Glutamatergic neuron (in vitro differentiated cells): ENCODE measurements at regions not wholly inside any gene's neighbourhood (a gene's known extent, or its start where the extent isn't known, plus 50 kb on each side); places are given as distances from the start of the nearest gene placed in this dataset.
"Not testable (repeated sequence)": the region's sequence is repeated elsewhere in the genome, so short reads cannot be mapped to it uniquely, and the experiment has no call there.

Experiments used
- DNase-seq: peaks from one replicate; pipeline ENCODE4 v3.0.0; 2022
- H3K27ac Mint-ChIP-seq: one replicate; pipeline ENCODE4 v1.8.0; 2020; ENCODE audit warnings: mild to moderate bottlenecking, mixed read lengths, inconsistent platforms; ENCODE audit not compliant: unreplicated experiment
- H3K27me3 Mint-ChIP-seq: one replicate; pipeline ENCODE4 v1.8.0; 2020; ENCODE audit warnings: mild to moderate bottlenecking, moderate library complexity, mixed read lengths, inconsistent platforms; ENCODE audit not compliant: unreplicated experiment
- H3K36me3 Mint-ChIP-seq: one replicate; pipeline ENCODE4 v1.8.0; 2020; ENCODE audit warnings: mild to moderate bottlenecking, mixed read lengths, inconsistent platforms; ENCODE audit not compliant: unreplicated experiment
- H3K4me1 Mint-ChIP-seq: one replicate; pipeline ENCODE4 v1.8.0; 2020; ENCODE audit warnings: mild to moderate bottlenecking, low read depth, mixed read lengths, inconsistent platforms; ENCODE audit not compliant: unreplicated experiment
- H3K4me3 Mint-ChIP-seq: one replicate; pipeline ENCODE4 v1.8.0; 2020; ENCODE audit warnings: mild to moderate bottlenecking, mixed read lengths, inconsistent platforms; ENCODE audit not compliant: unreplicated experiment
- H3K9me3 Mint-ChIP-seq: one replicate; pipeline ENCODE4 v1.8.0; 2020; ENCODE audit warnings: mild to moderate bottlenecking, moderate library complexity, mixed read lengths, inconsistent platforms; ENCODE audit not compliant: unreplicated experiment
- CTCF ChIP-seq: fragments of 200-600 bp; sonication (generic); IDR thresholded peaks from one replicate; pipeline ENCODE4 v1.5.0; 2021; ENCODE audit not compliant: partially characterized antibody, unreplicated experiment

- DNase-seq: no peak
- Mint-ChIP-seq H3K4me1 (no peaks in the 10 kb centered on the region), H3K27me3 (peaks cover 5% of the 10 kb centered on the region), H3K36me3 (no peaks in the 10 kb centered on the region), H3K27ac (no peak overlapping the region), H3K4me3 (no peak overlapping the region), H3K9me3 (peaks cover 1% of the 10 kb centered on the region)
- TF ChIP-seq CTCF: no peak
These were observed 1488.1 kb downstream of the OTOL1 start for GRCh38 chr3:162984746-162985145.

- not testable (repeated sequence) for H3K9me3 Mint-ChIP-seq, H3K27me3 Mint-ChIP-seq, H3K36me3 Mint-ChIP-seq, DNase-seq, H3K4me1 Mint-ChIP-seq, H3K4me3 Mint-ChIP-seq, H3K27ac Mint-ChIP-seq
These were observed 1490.6 kb downstream of the OTOL1 start for GRCh38 chr3:162987085-162987794.

- TF ChIP-seq CTCF: no peak
- no peak for DNase-seq
- no peaks in the 10 kb centered on the region for H3K4me1 Mint-ChIP-seq
- no peaks in the 10 kb centered on the region for H3K36me3 Mint-ChIP-seq
- H3K27ac Mint-ChIP-seq: no peak overlapping the region
- peaks cover 3% of the 10 kb centered on the region for H3K9me3 Mint-ChIP-seq
- peaks cover 3% of the 10 kb centered on the region for H3K27me3 Mint-ChIP-seq
- no peak overlapping the region for H3K4me3 Mint-ChIP-seq
These were observed 1496.1 kb downstream of the OTOL1 start for GRCh38 chr3:162992741-162993140.

- H3K36me3 Mint-ChIP-seq: no peaks in the 10 kb centered on the region
- no peak for TF ChIP-seq CTCF
- H3K4me1 Mint-ChIP-seq: no peaks in the 10 kb centered on the region
- H3K4me3 Mint-ChIP-seq: no peak overlapping the region
- peaks cover 1% of the 10 kb centered on the region for H3K9me3 Mint-ChIP-seq
- no peak overlapping the region for H3K27ac Mint-ChIP-seq
- no peak for DNase-seq
- H3K27me3 Mint-ChIP-seq: no peaks in the 10 kb centered on the region
These were observed 1497.6 kb downstream of the OTOL1 start for GRCh38 chr3:162994165-162994564.

GRCh38 chr3:162996368-162996767 is 1499.8 kb downstream of the OTOL1 start:
- H3K36me3 Mint-ChIP-seq: no peaks in the 10 kb centered on the region

More at GRCh38 chr3:162996368-162996767, 1499.8 kb downstream of the OTOL1 start:
- H3K4me1 Mint-ChIP-seq: no peaks in the 10 kb centered on the region
- H3K4me3 Mint-ChIP-seq: no peak overlapping the region
- no peak for DNase-seq
- peaks cover 3% of the 10 kb centered on the region for H3K9me3 Mint-ChIP-seq
- H3K27me3 Mint-ChIP-seq: no peaks in the 10 kb centered on the region
- TF ChIP-seq CTCF: no peak
- H3K27ac Mint-ChIP-seq: no peak overlapping the region
